ENCODE measurements at regions not wholly inside any gene's neighbourhood (a gene's known extent, or its start where the extent isn't known, plus 50 kb on each side); places are given as distances from the start of the nearest gene placed in this dataset.

- TF ChIP-seq USF2 (IDR thresholded peaks at IDR 0.05; ENCODE audit: borderline replicate concordance, low read depth, low read length): no peak
- no peak for TF ChIP-seq POLR2A (IDR thresholded peaks at IDR 0.05; ENCODE audit: low read depth, low read length)
- no peak for TF ChIP-seq ZBTB33 (IDR thresholded peaks at IDR 0.05)
- TF ChIP-seq MAX (IDR thresholded peaks at IDR 0.05; ENCODE audit: low read depth, low read length): no peak
These were observed 401.5 kb upstream of the FRG2C start for GRCh38 chr3:75262661-75263060.

Measured in GM12878 (cell line).